ENCODE measurements at regions not wholly inside any gene's neighbourhood (a gene's known extent, or its start where the extent isn't known, plus 50 kb on each side); places are given as distances from the start of the nearest gene placed in this dataset.
A peak's percentile ranks its signal among the peaks of the same experiment; 100 is the strongest.

GRCh38 chr13:60318186-60318585, 78.8 kb upstream of the TDRD3 start:
- Histone ChIP-seq H3K9me3 (replicated peaks) (no peaks in the 10 kb centered on the region), H3K27me3 (replicated peaks) (peaks cover 5% of the 10 kb centered on the region; the same call in 1 of the 2 replicates)
- DNase-seq (ENCODE audit: low read depth in 1 of 2, low spot score in 2 of 2) = no peak

GRCh38 chr13:60324131-60324530, 72.9 kb upstream of the TDRD3 start:
- H3K27ac ChIP-seq = no peak overlapping the region
- DNase-seq (ENCODE audit: low read depth in 1 of 2, low spot score in 2 of 2) = no peak
- no peaks in the 10 kb centered on the region for H3K9me3 ChIP-seq (replicated peaks)
- no peaks in the 10 kb centered on the region for H3K4me1 ChIP-seq (replicated peaks)
- no peaks in the 10 kb centered on the region; the same call in 1 of the 2 replicates for H3K27me3 ChIP-seq (replicated peaks)
- no peaks in the 10 kb centered on the region for H3K36me3 ChIP-seq
- no peak overlapping the region for H3K4me3 ChIP-seq

More at GRCh38 chr13:60318186-60318585, 78.8 kb upstream of the TDRD3 start:
- Histone ChIP-seq H3K27ac (no peak overlapping the region), H3K4me1 (replicated peaks) (no peaks in the 10 kb centered on the region), H3K4me3 (no peak overlapping the region), H3K36me3 (no peaks in the 10 kb centered on the region)

GRCh38 chr13:60326273-60326672, 70.7 kb upstream of the TDRD3 start:
- H3K4me1 ChIP-seq (replicated peaks) = no peaks in the 10 kb centered on the region
- H3K4me3 ChIP-seq = no peak overlapping the region
- DNase-seq (ENCODE audit: low read depth in 1 of 2, low spot score in 2 of 2) = no peak
- no peaks in the 10 kb centered on the region; the same call in 1 of the 2 replicates for H3K27me3 ChIP-seq (replicated peaks)
- no peaks in the 10 kb centered on the region for H3K36me3 ChIP-seq
- no peaks in the 10 kb centered on the region for H3K9me3 ChIP-seq (replicated peaks)
- no peak overlapping the region for H3K27ac ChIP-seq

- Histone ChIP-seq H3K27ac (no peak overlapping the region), H3K4me1 (replicated peaks) (no peaks in the 10 kb centered on the region), H3K4me3 (no peak overlapping the region), H3K9me3 (replicated peaks) (no peaks in the 10 kb centered on the region), H3K27me3 (replicated peaks) (no peaks in the 10 kb centered on the region; the same call in 1 of the 2 replicates), H3K36me3 (no peaks in the 10 kb centered on the region)
- DNase-seq (ENCODE audit: low read depth in 1 of 2, low spot score in 2 of 2) = no peak
These were observed 69.5 kb upstream of the TDRD3 start for GRCh38 chr13:60327511-60327910.

DNA sequence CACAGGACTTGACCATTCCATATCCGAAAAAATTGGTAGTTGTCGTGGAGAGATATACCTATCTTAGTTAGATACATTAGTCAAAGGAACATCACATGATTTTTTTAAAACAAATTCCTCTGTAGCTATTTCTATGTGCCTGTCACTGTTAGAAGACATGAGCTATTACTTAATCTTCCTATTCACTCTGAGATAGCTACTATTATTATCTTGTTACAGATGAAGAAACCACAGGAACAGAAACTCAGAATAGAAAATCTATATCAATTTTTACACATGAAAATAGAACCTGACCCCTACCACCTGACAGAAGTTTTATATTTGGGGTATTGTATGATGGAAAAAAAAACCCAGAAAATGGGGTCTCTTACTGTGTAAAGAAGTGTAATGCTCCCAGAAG, 68.9 kb upstream of the TDRD3 start:
- Histone ChIP-seq H3K4me3 (no peak overlapping the region), H3K27ac (no peak overlapping the region), H3K36me3 (no peaks in the 10 kb centered on the region), H3K27me3 (replicated peaks) (peaks cover 2% of the 10 kb centered on the region; the same call in 1 of the 2 replicates), H3K9me3 (replicated peaks) (no peaks in the 10 kb centered on the region), H3K4me1 (replicated peaks) (no peaks in the 10 kb centered on the region)
- DNase-seq (ENCODE audit: low read depth in 1 of 2, low spot score in 2 of 2) = no peak

DNA sequence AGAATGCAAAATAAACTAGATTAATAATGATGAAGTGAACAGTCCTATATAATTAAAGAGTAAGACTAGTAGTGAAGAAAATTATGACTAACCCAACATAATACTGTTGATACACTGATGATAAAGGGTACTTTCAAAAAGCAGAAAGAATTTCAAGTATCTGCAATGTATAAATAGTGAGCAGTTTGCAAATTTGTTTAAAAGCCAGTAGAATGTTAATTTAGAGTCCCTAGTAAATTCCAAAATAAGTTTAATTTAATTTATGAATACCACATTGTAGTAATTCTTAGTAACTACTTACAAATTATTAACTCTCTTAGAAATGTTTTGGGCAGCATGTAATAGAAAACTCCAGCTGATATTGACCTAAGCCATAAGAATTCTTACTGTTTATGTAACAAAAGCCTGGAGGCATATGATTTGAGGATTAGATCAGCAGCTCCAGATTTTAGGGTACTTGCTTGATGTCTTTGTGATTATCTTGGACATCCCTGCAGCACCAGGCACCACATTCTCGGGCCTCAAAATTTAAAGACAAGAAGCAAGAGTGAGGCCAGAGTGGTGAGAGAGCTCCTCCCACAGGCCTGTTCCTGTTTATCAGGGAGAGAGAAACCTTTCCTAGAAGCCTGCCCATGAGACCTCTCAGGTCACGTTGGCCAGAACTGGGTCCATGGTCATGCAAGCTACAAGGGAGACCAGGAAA, 67.6 kb upstream of the TDRD3 start:
- H3K27me3 ChIP-seq (replicated peaks) = peaks cover 2% of the 10 kb centered on the region; the same call in 1 of the 2 replicates
- no peaks in the 10 kb centered on the region for H3K4me1 ChIP-seq (replicated peaks)
- H3K27ac ChIP-seq = no peak overlapping the region
- peak in 1 of 2 experiments; percentile 5 for DNase-seq (ENCODE audit: low read depth in 1 of 2, low spot score in 2 of 2)
- no peak overlapping the region for H3K4me3 ChIP-seq
- no peaks in the 10 kb centered on the region for H3K9me3 ChIP-seq (replicated peaks)
- H3K36me3 ChIP-seq = no peaks in the 10 kb centered on the region

GRCh38 chr13:60331249-60332012, 65.6 kb upstream of the TDRD3 start:
- peaks cover 2% of the 10 kb centered on the region; the same call in 1 of the 2 replicates for H3K27me3 ChIP-seq (replicated peaks)
- no peak for DNase-seq (ENCODE audit: low read depth in 1 of 2, low spot score in 2 of 2)

GRCh38 chr13:60332682-60333081, 64.3 kb upstream of the TDRD3 start:
- no peak for DNase-seq (ENCODE audit: low read depth in 1 of 2, low spot score in 2 of 2)
- peaks cover 2% of the 10 kb centered on the region; the same call in 1 of the 2 replicates for H3K27me3 ChIP-seq (replicated peaks)
- no peak overlapping the region for H3K4me3 ChIP-seq
- no peaks in the 10 kb centered on the region for H3K9me3 ChIP-seq (replicated peaks)
- no peaks in the 10 kb centered on the region for H3K36me3 ChIP-seq
- H3K4me1 ChIP-seq (replicated peaks) = no peaks in the 10 kb centered on the region
- H3K27ac ChIP-seq = no peak overlapping the region

More at GRCh38 chr13:60331249-60332012, 65.6 kb upstream of the TDRD3 start:
- Histone ChIP-seq H3K36me3 (no peaks in the 10 kb centered on the region), H3K4me3 (no peak overlapping the region), H3K9me3 (replicated peaks) (no peaks in the 10 kb centered on the region), H3K27ac (no peak overlapping the region), H3K4me1 (replicated peaks) (no peaks in the 10 kb centered on the region)

DNA sequence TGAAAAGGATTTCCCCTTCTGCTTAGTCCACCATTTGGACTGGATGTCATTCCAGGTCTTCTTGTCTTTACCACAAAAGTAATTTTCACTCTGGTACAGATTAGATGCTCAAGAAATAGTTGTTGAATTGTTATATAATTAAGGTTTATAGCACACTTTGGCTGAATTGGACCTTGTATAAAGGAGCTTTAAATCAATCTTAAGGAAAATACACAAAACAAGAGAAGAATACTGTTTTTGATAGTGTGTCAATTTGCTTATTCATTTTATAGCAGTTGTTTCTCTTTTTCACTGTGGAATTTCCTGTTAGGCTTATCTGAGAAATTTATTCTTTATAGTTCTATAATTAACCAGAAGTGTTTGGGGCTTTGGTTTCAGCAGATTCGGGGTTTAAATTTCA, 62.7 kb upstream of the TDRD3 start:
- Histone ChIP-seq H3K4me3 (no peak overlapping the region), H3K4me1 (replicated peaks) (no peaks in the 10 kb centered on the region), H3K36me3 (no peaks in the 10 kb centered on the region), H3K9me3 (replicated peaks) (no peaks in the 10 kb centered on the region), H3K27ac (no peak overlapping the region), H3K27me3 (replicated peaks) (0 out of 2 replicates have a peak, but pooled peaks cover 2% of the 10 kb centered on the region)
- no peak for DNase-seq (ENCODE audit: low read depth in 1 of 2, low spot score in 2 of 2)

DNA sequence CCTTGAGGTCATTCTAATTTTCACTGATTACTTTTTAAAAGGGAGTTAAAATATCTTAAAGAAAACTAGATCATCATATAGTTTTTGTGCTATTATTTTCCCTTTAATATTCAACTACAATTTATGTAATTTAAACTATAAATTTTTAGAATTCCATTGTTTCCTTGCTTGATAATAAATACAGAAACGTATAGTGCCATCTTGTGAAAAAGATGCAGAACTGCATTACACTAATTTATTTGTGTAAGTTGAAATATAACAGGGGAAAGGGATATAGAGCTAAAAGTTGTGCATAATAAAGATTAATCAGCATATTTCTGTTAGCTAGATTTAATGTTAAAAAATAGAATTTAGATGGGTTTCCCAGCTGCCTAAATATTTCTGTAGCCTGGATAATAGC, 61.5 kb upstream of the TDRD3 start:
- H3K36me3 ChIP-seq = no peaks in the 10 kb centered on the region
- H3K9me3 ChIP-seq (replicated peaks) = no peaks in the 10 kb centered on the region
- no peak overlapping the region for H3K27ac ChIP-seq
- H3K4me3 ChIP-seq = no peak overlapping the region
- no peaks in the 10 kb centered on the region for H3K4me1 ChIP-seq (replicated peaks)
- DNase-seq (ENCODE audit: low read depth in 1 of 2, low spot score in 2 of 2) = no peak
- 0 out of 2 replicates have a peak, but pooled peaks cover 2% of the 10 kb centered on the region for H3K27me3 ChIP-seq (replicated peaks)

- DNase-seq (ENCODE audit: low read depth in 1 of 2, low spot score in 2 of 2) = no peak
- H3K4me1 ChIP-seq (replicated peaks) = no peaks in the 10 kb centered on the region
- no peak overlapping the region for H3K27ac ChIP-seq
These were observed 58.3 kb upstream of the TDRD3 start for GRCh38 chr13:60338754-60339153.

DNA sequence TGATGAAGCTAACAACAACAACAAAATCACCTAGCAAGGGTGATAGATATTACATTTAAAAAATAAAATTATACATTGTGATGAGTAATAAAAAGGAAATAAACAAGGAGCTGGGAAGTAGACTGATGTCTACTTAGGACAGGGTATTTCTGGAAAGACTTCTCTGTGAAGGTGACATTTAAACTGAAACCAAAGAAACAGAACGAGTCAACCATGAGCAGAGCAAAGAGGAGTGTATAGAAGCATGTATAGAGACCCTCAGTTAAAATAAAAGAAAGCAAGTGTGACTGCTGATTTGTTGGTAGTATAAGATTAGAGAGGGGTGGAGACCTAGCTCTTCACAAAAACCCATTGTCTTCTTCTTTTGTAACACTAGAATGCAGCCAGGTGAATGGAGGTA, 53.0 kb upstream of the TDRD3 start:
- Histone ChIP-seq H3K9me3 (replicated peaks) (no peaks in the 10 kb centered on the region), H3K27me3 (replicated peaks) (no peaks in the 10 kb centered on the region), H3K36me3 (no peaks in the 10 kb centered on the region), H3K4me1 (replicated peaks) (no peaks in the 10 kb centered on the region), H3K4me3 (no peak overlapping the region), H3K27ac (no peak overlapping the region)
- DNase-seq (ENCODE audit: low read depth in 1 of 2, low spot score in 2 of 2) = no peak

More at GRCh38 chr13:60338754-60339153, 58.3 kb upstream of the TDRD3 start:
- no peaks in the 10 kb centered on the region for H3K9me3 ChIP-seq (replicated peaks)
- no peaks in the 10 kb centered on the region for H3K36me3 ChIP-seq
- no peaks in the 10 kb centered on the region for H3K27me3 ChIP-seq (replicated peaks)
- no peak overlapping the region for H3K4me3 ChIP-seq

DNA sequence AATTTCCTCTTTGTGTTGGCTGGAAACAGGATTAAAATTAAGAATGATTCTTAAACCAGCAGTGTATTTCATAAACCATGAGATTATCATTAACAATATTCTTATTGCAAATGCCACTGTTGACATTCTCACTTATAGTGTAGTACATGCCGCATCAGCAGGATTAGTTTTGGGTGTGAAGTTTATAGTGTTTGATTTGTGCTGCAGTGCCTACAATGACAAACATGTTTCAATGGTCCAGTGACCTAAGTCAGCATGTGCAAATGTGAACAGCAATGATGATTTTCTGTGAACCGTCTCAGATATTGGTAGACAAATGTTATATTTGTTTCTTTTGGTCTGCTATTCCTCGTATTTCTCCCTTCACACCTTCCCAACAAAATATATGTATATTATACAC, 49.8 kb upstream of the TDRD3 start:
- no peak overlapping the region for H3K27ac ChIP-seq
- H3K9me3 ChIP-seq (replicated peaks) = no peaks in the 10 kb centered on the region; the same call in 1 of the 2 replicates
- no peak overlapping the region for H3K4me3 ChIP-seq
- H3K27me3 ChIP-seq (replicated peaks) = no peaks in the 10 kb centered on the region
- H3K4me1 ChIP-seq (replicated peaks) = no peaks in the 10 kb centered on the region
- H3K36me3 ChIP-seq = no peaks in the 10 kb centered on the region
- DNase-seq (ENCODE audit: low read depth in 1 of 2, low spot score in 2 of 2) = no peak
